Superior temporal gyrus (tissue), 1 donor: ENCODE measurements at regions not wholly inside any gene's neighbourhood (a gene's known extent, or its start where the extent isn't known, plus 50 kb on each side); places are given as distances from the start of the nearest gene placed in this dataset.
A peak's percentile ranks its signal among the peaks of the same experiment; 100 is the strongest.
"Not testable (repeated sequence)": the region's sequence is repeated elsewhere in the genome, so short reads cannot be mapped to it uniquely, and the experiment has no call there.

ENCODE experiments used
- DNase-seq: peaks from one replicate; pipeline ENCODE4 v3.0.0-alpha.2; 2016; ENCODE audit errors: extremely low spot score

- no peak for DNase-seq
Measured at GRCh38 chr3:10703875-10704274, 112.2 kb upstream of the SLC6A11 start.

GRCh38 chr3:10706156-10706739 is 109.8 kb upstream of the SLC6A11 start:
- no peak for DNase-seq

- no peak for DNase-seq
Measured at GRCh38 chr3:10706740-10707399, 109.2 kb upstream of the SLC6A11 start.

- no peak for DNase-seq
Measured at GRCh38 chr3:10707400-10708215, 108.4 kb upstream of the SLC6A11 start.

- DNase-seq = no peak
Measured at GRCh38 chr3:10708216-10708893, 107.7 kb upstream of the SLC6A11 start.

- DNase-seq = no peak
Measured at GRCh38 chr3:10709110-10709781, 106.8 kb upstream of the SLC6A11 start.

- DNase-seq = no peak
Measured at GRCh38 chr3:10712121-10712520, 103.9 kb upstream of the SLC6A11 start.

GRCh38 chr3:10713656-10714055 is 102.4 kb upstream of the SLC6A11 start:
- DNase-seq = no peak

- DNase-seq = no peak
Measured at GRCh38 chr3:10715886-10716285, 100.1 kb upstream of the SLC6A11 start.

GRCh38 chr3:10716964-10717363 is 99.1 kb upstream of the SLC6A11 start:
- no peak for DNase-seq

- no peak for DNase-seq
Measured at GRCh38 chr3:10717756-10718155, 98.3 kb upstream of the SLC6A11 start.

- no peak for DNase-seq
Measured at GRCh38 chr3:10721101-10721500, 94.9 kb upstream of the SLC6A11 start.

GRCh38 chr3:10722911-10723310 is 93.1 kb upstream of the SLC6A11 start:
- no peak for DNase-seq

- DNase-seq = no peak
Measured at GRCh38 chr3:10723991-10724390, 92.0 kb upstream of the SLC6A11 start.

GRCh38 chr3:10725067-10725466 is 91.0 kb upstream of the SLC6A11 start:
- DNase-seq = no peak

- DNase-seq = no peak
Measured at GRCh38 chr3:10725846-10726245, 90.2 kb upstream of the SLC6A11 start.

GRCh38 chr3:10726787-10727186 is 89.2 kb upstream of the SLC6A11 start:
- DNase-seq = no peak

- DNase-seq = no peak
Measured at GRCh38 chr3:10729439-10729838, 86.6 kb upstream of the SLC6A11 start.

- peak; percentile 42 for DNase-seq
Measured at GRCh38 chr3:10732292-10732691, 83.7 kb upstream of the SLC6A11 start.

GRCh38 chr3:10733297-10733696 is 82.7 kb upstream of the SLC6A11 start:
- DNase-seq = no peak

- not testable (repeated sequence) for DNase-seq
Measured at GRCh38 chr3:10736444-10736843, 79.6 kb upstream of the SLC6A11 start.

GRCh38 chr3:10737785-10738184 is 78.2 kb upstream of the SLC6A11 start:
- no peak for DNase-seq
